SK-N-SH treated with all-trans-retinoic acid at 6 μM for 48 hours (cell line): ENCODE measurements at regions not wholly inside any gene's neighbourhood (a gene's known extent, or its start where the extent isn't known, plus 50 kb on each side); places are given as distances from the start of the nearest gene placed in this dataset.

Experiments
- OSR1 ChIP-seq: fragments of 250-450 bp; sonication (Bioruptor Pico); IDR thresholded peaks from 2 replicates; pipeline ENCODE4 v1.8.0; 2022; ENCODE audit warnings: moderate library complexity, mild to moderate bottlenecking, inconsistent platforms
- PATZ1 ChIP-seq: fragments of 250-450 bp; sonication (Bioruptor Pico); IDR thresholded peaks from 2 replicates; pipeline ENCODE4 v1.8.0; 2020; ENCODE audit warnings: mild to moderate bottlenecking, moderate library complexity, borderline replicate concordance
- RARB ChIP-seq: fragments of 250-450 bp; sonication (Bioruptor Pico); IDR thresholded peaks from 2 replicates; pipeline ENCODE4 v1.8.0; 2021; ENCODE audit warnings: mild to moderate bottlenecking, moderate library complexity
- ZFP30 ChIP-seq: fragments of 450-650 bp; formaldehyde crosslinking; IDR thresholded peaks from 2 replicates; pipeline ENCODE4 v1.5.0; 2022; ENCODE audit warnings: mild to moderate bottlenecking, moderate library complexity
- ZNF70 ChIP-seq: fragments of 450-650 bp; formaldehyde crosslinking; IDR thresholded peaks from 2 replicates; pipeline ENCODE4 v1.5.0; 2020; ENCODE audit warnings: mild to moderate bottlenecking, moderate library complexity

DNA sequence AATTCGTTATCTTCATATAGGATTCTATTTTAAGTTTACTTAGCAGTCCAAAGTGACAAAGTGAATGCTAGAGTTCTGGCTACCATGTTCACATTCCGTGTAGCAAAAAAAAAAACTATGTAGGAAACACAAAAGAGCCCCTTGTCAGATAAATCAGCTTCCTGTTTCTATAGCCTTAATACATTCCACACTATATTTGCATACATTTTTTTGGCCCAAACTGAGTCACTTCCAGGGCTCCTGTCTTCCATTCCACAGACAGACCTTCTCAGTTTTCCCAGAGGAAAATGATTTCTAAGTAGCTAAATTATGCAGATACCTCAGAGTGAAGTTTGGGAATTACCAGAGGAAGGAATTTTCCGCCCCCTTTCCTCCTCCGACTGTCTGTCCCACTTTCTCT, 841.9 kb upstream of the HS3ST1 start:
- TF ChIP-seq ZFP30 (CRISPR knock-in tag) (no peak), OSR1 (CRISPR knock-in tag) (no peak), ZNF70 (CRISPR knock-in tag) (no peak), RARB (CRISPR knock-in tag) (no peak), PATZ1 (CRISPR knock-in tag) (no peak)
